Endothelial cell of umbilical vein (primary cell): ENCODE measurements at regions not wholly inside any gene's neighbourhood (a gene's known extent, or its start where the extent isn't known, plus 50 kb on each side); places are given as distances from the start of the nearest gene placed in this dataset.

Source experiments
- BruUV-seq: library from RNA; stranded (reverse); fragments of 400-500 nt; replicated peaks from 2 replicates; lab custom pipeline; 2021; lab: Mats Ljungman, UMichigan
- CTCF ChIA-PET: fragments of 300-600, 350-600 bp; sonication (Branson Sonifier 250); formaldehyde crosslinking; loops from one replicate; lab custom pipeline; 2021; ENCODE audit warnings: antibody characterized with exemption, inconsistent platforms; lab: Charles Lee
- POLR2A ChIA-PET: fragments of 300-600, 350-600 bp; sonication (Branson Sonifier 250); formaldehyde crosslinking; loops from one replicate; lab custom pipeline; 2021; ENCODE audit warnings: antibody characterized with exemption, inconsistent platforms; lab: Charles Lee
- DNase-seq: peaks from one replicate; pipeline ENCODE4 v3.0.0-alpha.2; 2011; ENCODE audit warnings: low read depth, low spot score
- FAIRE-seq: peaks from 2 replicates; lab custom pipeline; 2011; peaks lifted over from hg19 to GRCh38; lab: Jason Lieb, UNC
- H2AFZ ChIP-seq: 2 replicates; pipeline ENCODE4 v1.6.0; 2012; ENCODE audit warnings: low read depth, low read length, control low read depth, inconsistent platforms
- H3K27ac ChIP-seq: 2 replicates; pipeline ENCODE4 v1.5.1; 2011; ENCODE audit warnings: low read depth, mild to moderate bottlenecking, control low read depth, low read length, moderate library complexity; ENCODE audit not compliant: insufficient read depth
- H3K27me3 ChIP-seq, 2 experiments: 2 replicates each; pipeline versions ENCODE4 v1.6.0 to v1.6.1; 2011; ENCODE audit warnings: low read length in 2 of 2, mixed read lengths in 1 of 2; ENCODE audit not compliant: control insufficient read depth in 2 of 2, insufficient read depth in 2 of 2
- H3K36me3 ChIP-seq, 2 experiments: 2 replicates in 1 of 2; 3 replicates in 1 of 2; pipeline ENCODE4 v1.5.1; 2011; ENCODE audit warnings: low read length in 2 of 2, mild to moderate bottlenecking in 1 of 2, moderate library complexity in 1 of 2; ENCODE audit not compliant: control insufficient read depth in 2 of 2, insufficient read depth in 2 of 2; ENCODE audit errors: extremely low read depth in 1 of 2
- H3K4me1 ChIP-seq: 3 replicates; pipeline ENCODE4 v1.5.1; 2011; ENCODE audit warnings: mild to moderate bottlenecking, low read length; ENCODE audit not compliant: control insufficient read depth, insufficient read depth; ENCODE audit errors: extremely low read depth
- H3K4me2 ChIP-seq: 2 replicates; pipeline ENCODE4 v1.6.1; 2011; ENCODE audit warnings: low read length, control low read depth, mixed read lengths; ENCODE audit not compliant: insufficient read depth
- H3K4me3 ChIP-seq, 3 experiments: fragments of 200-600 bp in 1 of 3; sonication (generic), shearing (Covaris generic) in 1 of 3; replicated peaks in 1 of 3; 2 replicates each; pipeline ENCODE4 v1.5.1; 2011 to 2016; ENCODE audit warnings: control low read depth in 3 of 3, low read length in 3 of 3, mild to moderate bottlenecking in 2 of 3, inconsistent platforms in 1 of 3, low read depth in 1 of 3, moderate library complexity in 1 of 3; ENCODE audit not compliant: insufficient read depth in 1 of 3
- H3K79me2 ChIP-seq: 2 replicates; pipeline ENCODE4 v1.6.0; 2012; ENCODE audit warnings: low read length, inconsistent platforms; ENCODE audit not compliant: control insufficient read depth, insufficient read depth
- H3K9ac ChIP-seq: replicated peaks from 2 replicates; pipeline ENCODE3; 2011; ENCODE audit warnings: low read length, control low read depth; ENCODE audit not compliant: insufficient read depth; ENCODE audit errors: extremely low read depth
- H3K9me1 ChIP-seq: replicated peaks from 3 replicates; pipeline ENCODE4 v1.6.0; 2011; ENCODE audit warnings: mild to moderate bottlenecking, low read length; ENCODE audit not compliant: control insufficient read depth, insufficient read depth; ENCODE audit errors: extremely low read depth
- H3K9me3 ChIP-seq: replicated peaks from 2 replicates; pipeline ENCODE4 v1.5.1; 2012; ENCODE audit warnings: low read length, inconsistent platforms; ENCODE audit not compliant: control insufficient read depth, insufficient read depth
- H4K20me1 ChIP-seq: replicated peaks from 2 replicates; pipeline ENCODE3; 2011; ENCODE audit warnings: mild to moderate bottlenecking, low read length; ENCODE audit not compliant: control insufficient read depth, insufficient read depth; ENCODE audit errors: extremely low read depth
- EZH2 ChIP-seq: IDR thresholded peaks from 2 replicates; pipeline ENCODE4 v1.6.1; 2012; ENCODE audit warnings: borderline replicate concordance, low read depth, mild to moderate bottlenecking, moderate library complexity, low read length, inconsistent platforms; ENCODE audit not compliant: severe bottlenecking
- GATA2 ChIP-seq: IDR thresholded peaks from 2 replicates; pipeline ENCODE4 v1.7.0; 2011; ENCODE audit warnings: low read depth, mild to moderate bottlenecking, moderate library complexity, mixed read lengths, low read length; ENCODE audit not compliant: insufficient read length, insufficient read depth
- JUN ChIP-seq: IDR thresholded peaks from 2 replicates; pipeline ENCODE4 v1.6.1; 2011; ENCODE audit warnings: borderline replicate concordance, low read depth; ENCODE audit not compliant: insufficient read length, insufficient read depth
- MYC ChIP-seq: IDR thresholded peaks from one replicate; pipeline ENCODE4 v1.6.1; 2011; ENCODE audit warnings: mild to moderate bottlenecking, low read depth, low read length
- POLR2AphosphoS5 ChIP-seq: IDR thresholded peaks from 2 replicates; pipeline ENCODE4 v1.6.1; 2012; ENCODE audit warnings: low read depth, mild to moderate bottlenecking, control low read depth, low read length, moderate library complexity; ENCODE audit not compliant: insufficient read depth
- dilution Hi-C: fragments of 300-500 bp; cut with MboI; formaldehyde crosslinking; loops from one replicate; pipeline ENCODE4 v1.15.0; 2019; ENCODE audit warnings: low sequenced_read_pairs; ENCODE audit not compliant: extremely low pct_ligation_motif_present
- intact Hi-C: fragments of 100-400 bp; cut with micrococcal nuclease; formaldehyde crosslinking; loops from one replicate; pipeline ENCODE4 v1.10.0; 2022
- TF ChIP-seq, protein P1 (sequence below): IDR thresholded peaks from 2 replicates; pipeline ENCODE4 v1.6.1; 2011; ENCODE audit not compliant: insufficient read depth, insufficient read length
- TF ChIP-seq, protein P2 (sequence below), 2 donors: IDR thresholded peaks; 1 replicate in 1 of 2; 2 replicates in 1 of 2; pipeline ENCODE4 v1.5.1; 2011; ENCODE audit warnings: low read length in 2 of 2, mild to moderate bottlenecking in 2 of 2, moderate library complexity in 2 of 2, control low read depth in 1 of 2, inconsistent platforms in 1 of 2, low read depth in 1 of 2; ENCODE audit not compliant: insufficient read depth in 1 of 2; ENCODE audit errors: extremely low read depth in 1 of 2

DNA sequence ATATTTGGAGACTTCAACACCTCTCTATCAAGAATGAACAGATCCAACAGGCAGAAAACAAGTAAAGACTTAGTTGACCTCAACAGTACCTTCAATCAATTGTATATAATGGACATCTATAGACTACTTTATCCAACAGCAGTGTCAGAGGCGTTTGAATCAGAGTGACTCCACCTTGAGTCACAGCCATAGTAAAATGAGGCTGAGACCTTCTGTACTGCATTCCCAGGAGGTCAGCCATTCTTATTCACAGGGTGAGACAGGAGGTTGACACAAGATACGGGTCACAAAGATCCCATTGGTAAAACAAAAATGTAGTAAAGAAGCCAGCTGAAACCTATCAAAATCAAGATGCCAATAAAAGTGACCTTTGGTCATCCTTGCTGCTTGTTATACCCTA is 299.8 kb downstream of the CNTN3 start:
- H4K20me1 ChIP-seq: no peaks in the 10 kb centered on the region
- peaks cover 2% of the 10 kb centered on the region for H3K9me3 ChIP-seq
- no peaks in the 10 kb centered on the region for H3K4me1 ChIP-seq
- dilution Hi-C loops: no loop called here
- POLR2A ChIA-PET: no interaction called here
- intact Hi-C loops: no loop called here
- CTCF ChIA-PET: no interaction called here
- no peaks in the 10 kb centered on the region for H3K27me3 ChIP-seq
- no peak overlapping the region for H3K9ac ChIP-seq
- FAIRE-seq (no peak), DNase-seq (no peak)
- H3K79me2 ChIP-seq: no peaks in the 10 kb centered on the region
- H2AFZ ChIP-seq: no peak overlapping the region
- no TSS peak for BruUV-seq
- TF ChIP-seq, protein P1, sequence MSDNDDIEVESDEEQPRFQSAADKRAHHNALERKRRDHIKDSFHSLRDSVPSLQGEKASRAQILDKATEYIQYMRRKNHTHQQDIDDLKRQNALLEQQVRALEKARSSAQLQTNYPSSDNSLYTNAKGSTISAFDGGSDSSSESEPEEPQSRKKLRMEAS: no peak
- TF ChIP-seq EZH2 (no peak), POLR2AphosphoS5 (no peak), JUN (no peak), MYC (no peak), GATA2 (no peak)
- TF ChIP-seq, protein P2, sequence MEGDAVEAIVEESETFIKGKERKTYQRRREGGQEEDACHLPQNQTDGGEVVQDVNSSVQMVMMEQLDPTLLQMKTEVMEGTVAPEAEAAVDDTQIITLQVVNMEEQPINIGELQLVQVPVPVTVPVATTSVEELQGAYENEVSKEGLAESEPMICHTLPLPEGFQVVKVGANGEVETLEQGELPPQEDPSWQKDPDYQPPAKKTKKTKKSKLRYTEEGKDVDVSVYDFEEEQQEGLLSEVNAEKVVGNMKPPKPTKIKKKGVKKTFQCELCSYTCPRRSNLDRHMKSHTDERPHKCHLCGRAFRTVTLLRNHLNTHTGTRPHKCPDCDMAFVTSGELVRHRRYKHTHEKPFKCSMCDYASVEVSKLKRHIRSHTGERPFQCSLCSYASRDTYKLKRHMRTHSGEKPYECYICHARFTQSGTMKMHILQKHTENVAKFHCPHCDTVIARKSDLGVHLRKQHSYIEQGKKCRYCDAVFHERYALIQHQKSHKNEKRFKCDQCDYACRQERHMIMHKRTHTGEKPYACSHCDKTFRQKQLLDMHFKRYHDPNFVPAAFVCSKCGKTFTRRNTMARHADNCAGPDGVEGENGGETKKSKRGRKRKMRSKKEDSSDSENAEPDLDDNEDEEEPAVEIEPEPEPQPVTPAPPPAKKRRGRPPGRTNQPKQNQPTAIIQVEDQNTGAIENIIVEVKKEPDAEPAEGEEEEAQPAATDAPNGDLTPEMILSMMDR (IDR thresholded peaks at IDR 0.05; ENCODE audit: extremely low read depth in 1 of 2, insufficient read depth in 1 of 2, low read depth in 1 of 2, low read length in 2 of 2): no peak
- H3K4me2 ChIP-seq: no peak overlapping the region
- no peaks in the 10 kb centered on the region for H3K9me1 ChIP-seq
- H3K36me3 ChIP-seq: no peaks in the 10 kb centered on the region
- H3K27ac ChIP-seq: no peak overlapping the region
- no peak overlapping the region for H3K4me3 ChIP-seq
